Upper lobe of left lung (tissue), 6 donors: ENCODE measurements at regions not wholly inside any gene's neighbourhood (a gene's known extent, or its start where the extent isn't known, plus 50 kb on each side); places are given as distances from the start of the nearest gene placed in this dataset.

Source experiments
- ATAC-seq, 2 donors: fragments of 200-7000 bp; cut with Tn5 transposase; one replicate each; pipeline ENCODE4 v1.9.1; 2022; ENCODE audit warnings: mild to moderate bottlenecking in 2 of 2, moderate library complexity in 2 of 2; ENCODE audit not compliant: low FRiP score in 2 of 2
- DNase-seq, 2 donors: peaks; one replicate each; pipeline ENCODE4 v3.0.0-alpha.2; 2019 to 2020
- H3K27ac ChIP-seq, 4 donors: fragments of 200-600 bp; sonication (generic); one replicate each; pipeline ENCODE4 v1.5.1; 2016 to 2019
- H3K27me3 ChIP-seq, 4 donors: fragments of 200-600 bp; sonication (generic); one replicate each; pipeline ENCODE4 v1.5.1; 2017 to 2019
- H3K36me3 ChIP-seq, 4 donors: fragments of 200-600 bp; sonication (generic); one replicate each; pipeline ENCODE4 v1.5.1; 2016 to 2019
- H3K4me1 ChIP-seq, 4 donors: fragments of 200-600 bp; sonication (generic); one replicate each; pipeline ENCODE4 v1.5.1; 2018 to 2019
- H3K4me3 ChIP-seq, 4 donors: fragments of 200-600 bp; sonication (generic); one replicate each; pipeline ENCODE4 v1.5.1; 2017 to 2019; ENCODE audit warnings: mild to moderate bottlenecking in 2 of 4, moderate library complexity in 1 of 4
- H3K9me3 ChIP-seq, 4 donors: fragments of 200-600 bp; sonication (generic); one replicate each; pipeline ENCODE4 v1.5.1; 2018 to 2019
- EP300 ChIP-seq, 4 donors: sonication (generic); formaldehyde crosslinking; IDR thresholded peaks; one replicate each; pipeline ENCODE4 v1.5.1; 2017; ENCODE audit warnings: antibody characterized with exemption in 4 of 4, control low read depth in 2 of 4
- POLR2A ChIP-seq, 4 donors: fragments of 450-650 bp; IDR thresholded peaks; one replicate each; pipeline ENCODE4 v1.5.1; 2016 to 2017; ENCODE audit warnings: antibody characterized with exemption in 4 of 4, mild to moderate bottlenecking in 2 of 4
- POLR2AphosphoS5 ChIP-seq, 2 donors: sonication (generic); formaldehyde crosslinking; IDR thresholded peaks; one replicate each; pipeline ENCODE4 v1.5.1; 2017; ENCODE audit warnings: antibody characterized with exemption in 2 of 2
- WGBS, 2 donors: methylation state at CpG; one replicate each; pipeline ENCODE4 v1.1.5; 2017 to 2018; 5-methylcytosine and 5-hydroxymethylcytosine counted together
- TF ChIP-seq, protein P1 (sequence below), 6 experiments: fragments of 450-650 bp in 4 of 6; fragments of 200-600 bp in 2 of 6; sonication (generic) in 2 of 6; IDR thresholded peaks; one replicate each; pipeline ENCODE4 v1.5.1; 2016 to 2019; ENCODE audit warnings: antibody characterized with exemption in 6 of 6
- donor health status: DM: no; HTN: no; CAD: no; lungs with moderate emphysema.
- donor health status: DM: no; HTN: yes; CAD: no; lungs with severe emphysema.

DNA sequence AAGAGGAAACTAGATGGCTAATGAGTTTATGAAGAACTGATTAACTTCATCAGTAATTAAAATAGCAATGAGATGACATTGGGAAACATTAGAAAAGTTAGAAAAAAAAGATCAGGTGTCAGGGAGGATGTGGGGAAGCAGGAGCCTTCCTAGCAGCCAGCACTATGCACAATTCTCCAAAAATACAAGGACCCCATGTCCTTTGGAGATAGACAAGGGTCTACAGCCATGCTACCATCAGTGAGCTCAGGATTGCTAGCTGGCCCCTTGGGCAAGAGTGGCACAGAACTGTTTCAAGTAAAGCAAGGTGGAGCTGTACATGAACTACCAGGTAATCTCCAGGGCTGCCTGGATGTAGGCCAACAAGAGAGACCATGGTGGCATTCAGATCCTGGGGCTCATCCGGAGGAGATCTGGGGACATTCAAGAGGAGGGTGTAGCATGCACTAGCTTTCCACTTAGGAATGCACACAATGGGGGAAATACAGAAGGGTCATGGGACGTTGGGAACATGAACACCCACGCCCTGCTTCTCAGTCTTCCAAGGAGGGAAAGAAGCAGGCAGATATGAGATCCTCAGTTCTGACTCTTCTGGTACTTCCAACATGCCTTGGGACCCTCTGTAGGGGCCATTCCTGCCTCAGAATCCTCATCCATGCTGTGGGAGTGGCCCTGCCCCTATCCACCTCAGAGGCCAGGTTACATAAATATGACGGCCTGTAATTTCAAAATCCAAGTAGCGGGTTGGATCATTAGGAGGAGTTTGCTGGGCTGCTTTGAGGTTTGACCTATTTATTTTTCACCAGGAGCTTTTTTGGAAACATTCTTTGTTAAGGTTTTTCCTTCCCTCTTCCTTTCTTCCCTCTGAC is 82.2 kb upstream of the HABP2 start:
- ATAC-seq (no peak), DNase-seq (no peak)
- H3K27ac ChIP-seq: no peak overlapping the region
- no peak for TF ChIP-seq POLR2A (IDR thresholded peaks at IDR 0.05)
- TF ChIP-seq, protein P1, sequence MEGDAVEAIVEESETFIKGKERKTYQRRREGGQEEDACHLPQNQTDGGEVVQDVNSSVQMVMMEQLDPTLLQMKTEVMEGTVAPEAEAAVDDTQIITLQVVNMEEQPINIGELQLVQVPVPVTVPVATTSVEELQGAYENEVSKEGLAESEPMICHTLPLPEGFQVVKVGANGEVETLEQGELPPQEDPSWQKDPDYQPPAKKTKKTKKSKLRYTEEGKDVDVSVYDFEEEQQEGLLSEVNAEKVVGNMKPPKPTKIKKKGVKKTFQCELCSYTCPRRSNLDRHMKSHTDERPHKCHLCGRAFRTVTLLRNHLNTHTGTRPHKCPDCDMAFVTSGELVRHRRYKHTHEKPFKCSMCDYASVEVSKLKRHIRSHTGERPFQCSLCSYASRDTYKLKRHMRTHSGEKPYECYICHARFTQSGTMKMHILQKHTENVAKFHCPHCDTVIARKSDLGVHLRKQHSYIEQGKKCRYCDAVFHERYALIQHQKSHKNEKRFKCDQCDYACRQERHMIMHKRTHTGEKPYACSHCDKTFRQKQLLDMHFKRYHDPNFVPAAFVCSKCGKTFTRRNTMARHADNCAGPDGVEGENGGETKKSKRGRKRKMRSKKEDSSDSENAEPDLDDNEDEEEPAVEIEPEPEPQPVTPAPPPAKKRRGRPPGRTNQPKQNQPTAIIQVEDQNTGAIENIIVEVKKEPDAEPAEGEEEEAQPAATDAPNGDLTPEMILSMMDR (IDR thresholded peaks at IDR 0.05): no peak
- TF ChIP-seq EP300 (IDR thresholded peaks at IDR 0.05): no peak
- no peak for TF ChIP-seq POLR2AphosphoS5 (IDR thresholded peaks at IDR 0.05)
- H3K9me3 ChIP-seq: no peaks in the 10 kb centered on the region
- 89% methylated on average over 5 of the region's 5 CpGs for WGBS, 2 donors
- H3K4me3 ChIP-seq: no peak overlapping the region
- H3K4me1 ChIP-seq: peaks cover 6 to 11% (median 9%) of the 10 kb centered on the region in 4 donors
- no peaks in the 10 kb centered on the region for H3K36me3 ChIP-seq
- no peaks in the 10 kb centered on the region for H3K27me3 ChIP-seq

DNA sequence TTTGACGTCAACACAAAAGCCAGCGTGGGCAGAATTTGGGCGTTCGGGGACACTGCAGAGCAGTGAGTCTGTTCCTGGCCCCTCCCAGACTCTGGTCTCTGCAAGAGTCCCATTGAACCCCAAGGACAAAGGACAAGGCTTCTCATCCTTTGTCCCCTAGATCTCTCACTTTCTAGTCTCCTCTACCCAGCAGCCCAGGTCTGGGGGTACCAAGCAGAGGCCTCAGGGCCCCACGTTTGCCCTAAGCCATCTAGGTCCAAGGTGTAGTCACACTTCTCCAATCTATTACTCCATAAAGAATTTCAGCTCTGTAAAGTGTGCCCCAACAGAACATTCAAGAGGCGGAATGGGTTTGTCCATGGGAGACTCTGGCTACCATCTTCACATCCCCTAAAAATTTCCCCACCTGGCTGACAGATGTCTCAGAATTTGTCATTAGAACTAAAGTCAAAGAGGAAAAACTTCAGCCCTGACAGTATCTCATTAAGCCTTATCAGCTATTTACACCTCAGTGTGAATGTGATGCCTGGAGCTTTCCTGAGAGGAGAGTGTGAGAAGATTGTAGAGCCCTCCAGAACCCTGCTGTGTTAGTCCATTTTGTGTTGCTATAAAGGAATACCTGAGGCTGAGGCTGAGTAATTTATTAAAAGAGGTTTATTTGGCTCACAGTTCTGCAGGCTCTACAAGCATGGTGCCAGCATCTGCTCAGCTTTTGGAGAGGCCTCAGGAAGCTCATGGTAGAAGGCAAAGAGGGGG is 81.4 kb upstream of the HABP2 start:
- H3K27me3 ChIP-seq: no peaks in the 10 kb centered on the region
- peaks cover 11 to 17% (median 12%) of the 10 kb centered on the region in 4 donors for H3K4me1 ChIP-seq
- TF ChIP-seq POLR2AphosphoS5 (IDR thresholded peaks at IDR 0.05) (no peak), POLR2A (IDR thresholded peaks at IDR 0.05) (no peak), EP300 (IDR thresholded peaks at IDR 0.05) (no peak)
- TF ChIP-seq, protein P1 (IDR thresholded peaks at IDR 0.05): no peak
- ATAC-seq (no peak), DNase-seq (no peak)
- no peak overlapping the region for H3K27ac ChIP-seq
- no peaks in the 10 kb centered on the region for H3K36me3 ChIP-seq
- H3K4me3 ChIP-seq: no peak overlapping the region
- WGBS, 2 donors: 88 to 91% methylated on average over 6 of the region's 6 CpGs
- H3K9me3 ChIP-seq: no peaks in the 10 kb centered on the region

DNA sequence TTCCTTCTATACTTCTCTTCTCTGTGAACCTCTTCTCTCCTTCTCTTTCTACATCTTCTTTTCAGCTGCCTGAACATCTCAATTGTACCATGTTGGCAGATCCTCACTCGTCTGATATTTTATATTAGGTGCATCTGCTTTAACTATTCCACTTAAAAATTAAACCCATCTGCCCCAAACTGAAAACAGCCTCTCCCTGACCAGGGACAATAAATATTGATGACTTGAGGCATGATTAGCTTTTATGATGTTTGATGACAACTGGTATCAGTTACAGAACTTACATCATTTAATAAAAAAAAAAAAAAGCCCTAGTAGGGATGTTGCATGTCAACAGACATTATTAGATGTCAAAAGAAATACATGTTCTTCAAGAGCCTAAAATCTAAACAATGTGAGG is 79.8 kb upstream of the HABP2 start:
- H3K4me3 ChIP-seq: no peak overlapping the region
- no peaks in the 10 kb centered on the region for H3K9me3 ChIP-seq
- no peaks in the 10 kb centered on the region for H3K36me3 ChIP-seq
- WGBS, 2 donors: 56 to 74% methylated on average over 1 of the region's 1 CpG
- peak overlapping the region in 1 of 4 donors; percentile 21 for H3K27ac ChIP-seq
- TF ChIP-seq POLR2AphosphoS5 (IDR thresholded peaks at IDR 0.05) (no peak), EP300 (IDR thresholded peaks at IDR 0.05) (no peak), POLR2A (IDR thresholded peaks at IDR 0.05) (no peak)
- TF ChIP-seq, protein P1 (IDR thresholded peaks at IDR 0.05): no peak
- peaks cover 11 to 17% (median 13%) of the 10 kb centered on the region in 4 donors for H3K4me1 ChIP-seq
- ATAC-seq (no peak), DNase-seq (no peak)
- H3K27me3 ChIP-seq: no peaks in the 10 kb centered on the region

DNA sequence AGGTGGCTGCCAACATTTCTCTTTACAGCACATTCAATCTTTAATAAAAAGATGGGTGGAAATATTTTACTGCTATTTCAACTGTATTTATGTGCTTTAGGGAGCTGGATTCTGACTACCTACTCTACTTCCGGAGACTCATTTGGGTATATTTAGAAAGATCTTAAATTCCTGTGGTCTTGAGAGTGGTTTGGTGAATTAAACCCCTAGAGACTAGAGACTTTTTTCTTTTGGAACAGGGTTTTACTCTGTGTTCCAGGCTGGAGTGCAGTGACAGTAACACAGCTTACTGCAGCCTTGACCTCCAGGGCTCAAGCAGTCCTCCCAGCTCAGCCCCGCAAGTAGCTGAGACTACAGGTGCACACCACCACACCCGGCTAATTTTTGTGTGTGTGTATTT is 79.0 kb upstream of the HABP2 start:
- ATAC-seq (no peak), DNase-seq (no peak)
- no peak for TF ChIP-seq EP300 (IDR thresholded peaks at IDR 0.05)
- TF ChIP-seq POLR2AphosphoS5 (IDR thresholded peaks at IDR 0.05): no peak
- TF ChIP-seq, protein P1 (IDR thresholded peaks at IDR 0.05): no peak
- TF ChIP-seq POLR2A (IDR thresholded peaks at IDR 0.05): no peak
- no peak overlapping the region for H3K4me3 ChIP-seq
- no peaks in the 10 kb centered on the region for H3K36me3 ChIP-seq
- peaks cover 0 to 2% (median under 1%) of the 10 kb centered on the region in 4 donors for H3K9me3 ChIP-seq
- H3K27ac ChIP-seq: peak overlapping the region in 1 of 4 donors; percentile 21
- peaks cover 11 to 17% (median 13%) of the 10 kb centered on the region in 4 donors for H3K4me1 ChIP-seq
- WGBS, 2 donors: 76 to 84% methylated on average over 2 to 3 of the region's 3 CpGs
- no peaks in the 10 kb centered on the region for H3K27me3 ChIP-seq
